Activated naive CD8-positive, alpha-beta T cell treated with anti-CD3 and anti-CD28 coated beads for 36 hours (primary cell): ENCODE measurements at regions not wholly inside any gene's neighbourhood (a gene's known extent, or its start where the extent isn't known, plus 50 kb on each side); places are given as distances from the start of the nearest gene placed in this dataset.

Source experiments
- DNase-seq: peaks from one replicate; pipeline ENCODE4 v3.0.0; 2021
- H3K27ac Mint-ChIP-seq: one replicate; pipeline ENCODE4 v1.8.0; 2022; ENCODE audit warnings: mild to moderate bottlenecking, moderate library complexity, mixed read lengths
- H3K27me3 Mint-ChIP-seq: one replicate; pipeline ENCODE4 v1.8.0; 2022; ENCODE audit warnings: mild to moderate bottlenecking, mixed read lengths
- H3K36me3 Mint-ChIP-seq: one replicate; pipeline ENCODE4 v1.8.0; 2021; ENCODE audit warnings: mild to moderate bottlenecking, mixed read lengths
- H3K4me1 Mint-ChIP-seq: one replicate; pipeline ENCODE4 v1.8.0; 2021; ENCODE audit warnings: mixed read lengths
- H3K4me3 Mint-ChIP-seq: one replicate; pipeline ENCODE4 v1.8.0; 2022; ENCODE audit warnings: mild to moderate bottlenecking, moderate library complexity, mixed read lengths
- H3K9me3 Mint-ChIP-seq: one replicate; pipeline ENCODE4 v1.8.0; 2022; ENCODE audit warnings: mixed read lengths

GRCh38 chr20:11777387-11778205 lies 140.1 kb upstream of the BTBD3 start:
- no peak overlapping the region for H3K27ac Mint-ChIP-seq
- no peak for DNase-seq
- no peaks in the 10 kb centered on the region for H3K36me3 Mint-ChIP-seq
- H3K9me3 Mint-ChIP-seq, result peaks cover 7% of the 10 kb centered on the region
- no peak overlapping the region for H3K4me3 Mint-ChIP-seq
- H3K27me3 Mint-ChIP-seq, result no peaks in the 10 kb centered on the region
- H3K4me1 Mint-ChIP-seq, result no peaks in the 10 kb centered on the region

GRCh38 chr20:11778206-11778570 lies 139.5 kb upstream of the BTBD3 start:
- no peak overlapping the region for H3K27ac Mint-ChIP-seq
- H3K9me3 Mint-ChIP-seq, result peaks cover 2% of the 10 kb centered on the region
- no peaks in the 10 kb centered on the region for H3K4me1 Mint-ChIP-seq
- H3K36me3 Mint-ChIP-seq, result no peaks in the 10 kb centered on the region
- H3K4me3 Mint-ChIP-seq, result no peak overlapping the region
- DNase-seq, result no peak
- H3K27me3 Mint-ChIP-seq, result no peaks in the 10 kb centered on the region

DNA sequence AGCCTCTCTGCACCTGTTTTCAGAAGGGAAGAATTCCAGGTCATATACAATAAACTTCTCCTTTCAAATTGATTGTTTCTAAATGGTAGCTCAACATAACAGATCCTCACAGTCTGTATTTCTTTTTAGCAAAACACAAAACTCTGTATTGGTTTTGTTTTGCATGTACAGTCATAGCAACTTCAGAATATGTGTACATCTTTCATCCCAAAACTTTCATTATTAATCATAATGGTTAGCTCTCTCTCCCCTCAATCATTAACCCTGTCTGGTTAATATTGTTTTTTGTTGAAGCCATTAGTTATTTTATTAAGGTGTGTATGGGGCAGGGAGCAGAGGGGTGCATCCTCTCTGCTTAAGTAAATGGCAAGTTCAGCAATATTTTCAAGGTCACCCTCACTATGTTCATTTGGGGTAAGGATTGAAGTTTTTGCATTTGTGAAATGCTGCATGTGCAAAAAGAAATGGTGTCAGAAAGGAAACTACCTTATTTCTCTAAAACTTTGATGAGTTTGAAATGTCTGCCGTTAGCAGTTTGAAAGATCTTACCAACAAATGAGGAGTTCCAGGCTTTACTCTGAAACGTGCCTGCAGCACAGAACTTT lies 136.8 kb upstream of the BTBD3 start:
- H3K4me1 Mint-ChIP-seq, result peaks cover 5% of the 10 kb centered on the region
- H3K9me3 Mint-ChIP-seq, result no peaks in the 10 kb centered on the region
- no peak overlapping the region for H3K27ac Mint-ChIP-seq
- H3K4me3 Mint-ChIP-seq, result no peak overlapping the region
- H3K27me3 Mint-ChIP-seq, result peaks cover 6% of the 10 kb centered on the region
- no peak for DNase-seq
- no peaks in the 10 kb centered on the region for H3K36me3 Mint-ChIP-seq

DNA sequence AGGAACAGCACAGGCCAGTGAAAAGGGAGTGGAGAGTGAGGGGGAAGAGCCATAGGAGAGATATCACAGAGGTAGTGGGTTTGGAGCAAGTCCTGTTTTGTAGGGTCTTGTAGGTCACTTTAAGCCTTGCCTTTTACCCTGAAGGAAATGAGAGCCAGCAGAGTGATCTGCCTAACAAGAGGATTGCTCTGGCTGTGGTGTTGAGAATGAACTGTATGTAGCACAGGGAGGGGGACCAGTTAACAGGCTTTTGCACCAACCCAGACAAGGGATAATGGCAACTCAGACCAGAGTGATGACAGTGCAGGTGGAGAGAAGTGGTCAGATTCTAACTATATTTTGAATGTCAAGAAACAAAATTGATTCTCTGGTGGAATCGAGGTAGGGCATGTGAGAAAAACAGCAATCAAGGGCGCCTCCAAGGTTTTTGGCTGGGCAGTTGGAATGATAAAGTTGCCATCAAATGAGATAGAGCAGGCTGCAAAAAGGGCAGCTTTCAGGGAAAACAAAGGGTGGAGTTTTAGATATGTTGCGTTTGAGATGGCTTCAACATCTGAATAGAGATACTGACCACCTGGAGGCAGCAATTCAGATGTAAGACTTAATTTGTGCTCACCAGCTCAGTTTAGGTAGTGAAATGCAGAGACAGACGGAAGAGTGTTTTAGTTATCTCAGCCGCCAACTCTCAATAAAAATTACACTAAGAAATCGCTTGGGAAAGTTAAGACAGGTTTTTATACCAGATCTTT lies 134.4 kb upstream of the BTBD3 start:
- no peaks in the 10 kb centered on the region for H3K36me3 Mint-ChIP-seq
- H3K27me3 Mint-ChIP-seq, result peaks cover 6% of the 10 kb centered on the region
- H3K9me3 Mint-ChIP-seq, result peaks cover 2% of the 10 kb centered on the region
- peaks cover 5% of the 10 kb centered on the region for H3K4me1 Mint-ChIP-seq
- no peak for DNase-seq
- no peak overlapping the region for H3K4me3 Mint-ChIP-seq
- no peak overlapping the region for H3K27ac Mint-ChIP-seq

DNA sequence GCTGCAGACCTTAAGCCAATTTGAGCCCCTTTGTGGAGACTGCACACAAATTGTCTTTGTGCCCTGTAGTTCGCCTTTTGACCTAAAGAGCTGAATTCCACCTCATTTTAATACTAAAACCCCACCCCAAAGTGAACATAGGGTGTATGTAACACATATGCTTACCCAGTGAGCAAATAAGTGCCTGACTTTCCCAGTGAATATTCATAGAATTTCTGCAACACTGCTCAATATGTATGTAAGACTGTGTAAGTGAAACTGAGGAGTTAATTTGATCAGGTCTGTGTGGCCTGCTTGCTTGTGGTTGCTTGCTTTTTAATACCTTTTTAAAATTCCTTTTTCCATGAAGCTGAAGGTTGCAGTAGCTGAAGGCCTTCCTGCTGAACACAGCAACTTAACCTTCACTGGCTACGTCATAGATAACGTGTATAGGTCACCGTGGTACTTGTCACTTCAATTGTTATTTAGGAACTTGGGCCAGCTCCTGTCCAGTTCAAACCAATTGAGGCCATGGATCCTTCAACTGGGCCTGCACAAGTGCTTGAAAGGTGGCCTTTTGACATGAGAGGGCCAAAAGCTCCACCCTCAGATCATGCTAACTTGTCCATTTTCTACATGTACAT lies 131.7 kb upstream of the BTBD3 start:
- no peaks in the 10 kb centered on the region for H3K36me3 Mint-ChIP-seq
- no peak overlapping the region for H3K4me3 Mint-ChIP-seq
- H3K9me3 Mint-ChIP-seq, result peaks cover 2% of the 10 kb centered on the region
- peaks cover 6% of the 10 kb centered on the region for H3K27me3 Mint-ChIP-seq
- H3K4me1 Mint-ChIP-seq, result peaks cover 5% of the 10 kb centered on the region
- no peak for DNase-seq
- H3K27ac Mint-ChIP-seq, result no peak overlapping the region

DNA sequence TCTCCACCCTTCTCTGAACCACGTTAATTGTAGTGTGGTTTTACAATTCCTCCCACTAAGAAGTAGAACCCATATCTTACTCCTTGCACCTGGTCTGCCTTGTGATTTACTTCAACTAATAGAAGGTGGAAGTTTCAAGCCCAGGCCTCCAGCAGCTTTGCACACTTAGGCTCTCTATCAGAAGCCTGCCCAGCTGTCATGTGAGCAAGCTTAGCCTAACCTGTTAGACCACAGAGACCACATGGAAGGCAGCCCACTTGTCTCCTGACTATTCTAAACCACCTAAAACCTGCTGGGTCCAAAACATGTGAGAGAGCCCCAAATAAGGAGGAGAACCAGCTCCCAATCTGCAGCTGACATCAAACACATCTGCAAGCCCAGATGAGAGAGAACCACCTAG lies 127.6 kb upstream of the BTBD3 start:
- H3K4me1 Mint-ChIP-seq, result peaks cover 5% of the 10 kb centered on the region
- H3K36me3 Mint-ChIP-seq, result no peaks in the 10 kb centered on the region
- H3K27ac Mint-ChIP-seq, result no peak overlapping the region
- no peak for DNase-seq
- no peaks in the 10 kb centered on the region for H3K27me3 Mint-ChIP-seq
- peaks cover 2% of the 10 kb centered on the region for H3K9me3 Mint-ChIP-seq
- no peak overlapping the region for H3K4me3 Mint-ChIP-seq

GRCh38 chr20:11791316-11791715 lies 126.4 kb upstream of the BTBD3 start:
- Mint-ChIP-seq H3K9me3 (peaks cover 2% of the 10 kb centered on the region), H3K36me3 (no peaks in the 10 kb centered on the region), H3K4me3 (no peak overlapping the region), H3K4me1 (no peaks in the 10 kb centered on the region), H3K27ac (no peak overlapping the region), H3K27me3 (no peaks in the 10 kb centered on the region)
- DNase-seq, result no peak

DNA sequence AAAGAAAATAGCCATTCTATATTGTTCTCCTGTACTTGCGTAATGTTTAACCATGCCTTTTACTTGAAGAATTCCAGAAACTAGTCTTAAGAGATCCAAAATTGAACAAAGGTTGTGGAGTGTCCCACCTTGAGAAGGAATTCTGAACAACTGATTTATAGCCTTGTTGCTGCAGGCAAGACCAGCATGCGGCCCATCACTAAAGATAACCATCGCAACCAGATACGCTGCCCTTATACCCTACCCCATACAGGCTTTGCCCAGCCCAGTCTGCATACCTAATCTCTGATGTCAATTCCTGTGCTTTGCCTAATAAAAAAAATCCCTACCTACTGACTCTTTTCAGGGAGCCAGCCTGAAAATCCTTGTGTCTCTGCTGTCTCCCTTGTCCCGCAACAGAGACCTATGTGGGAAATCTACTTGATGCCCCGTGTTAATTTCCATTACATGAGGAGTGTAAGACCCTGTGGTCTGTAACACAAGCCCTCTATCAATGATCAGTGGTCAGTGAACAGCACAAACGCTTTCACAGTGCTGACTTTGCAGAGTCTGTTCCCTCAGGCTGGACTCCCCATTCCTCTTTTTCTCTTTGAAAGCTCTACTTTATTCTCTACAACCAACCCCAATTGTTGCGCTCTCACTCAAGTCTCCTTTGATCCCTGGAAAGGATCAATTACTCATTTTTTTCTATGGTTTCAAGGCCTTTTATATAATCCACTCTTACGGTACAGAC lies 125.7 kb upstream of the BTBD3 start:
- H3K4me1 Mint-ChIP-seq, result no peaks in the 10 kb centered on the region
- no peaks in the 10 kb centered on the region for H3K9me3 Mint-ChIP-seq
- H3K27me3 Mint-ChIP-seq, result no peaks in the 10 kb centered on the region
- no peak overlapping the region for H3K27ac Mint-ChIP-seq
- H3K4me3 Mint-ChIP-seq, result no peak overlapping the region
- no peaks in the 10 kb centered on the region for H3K36me3 Mint-ChIP-seq
- no peak for DNase-seq

DNA sequence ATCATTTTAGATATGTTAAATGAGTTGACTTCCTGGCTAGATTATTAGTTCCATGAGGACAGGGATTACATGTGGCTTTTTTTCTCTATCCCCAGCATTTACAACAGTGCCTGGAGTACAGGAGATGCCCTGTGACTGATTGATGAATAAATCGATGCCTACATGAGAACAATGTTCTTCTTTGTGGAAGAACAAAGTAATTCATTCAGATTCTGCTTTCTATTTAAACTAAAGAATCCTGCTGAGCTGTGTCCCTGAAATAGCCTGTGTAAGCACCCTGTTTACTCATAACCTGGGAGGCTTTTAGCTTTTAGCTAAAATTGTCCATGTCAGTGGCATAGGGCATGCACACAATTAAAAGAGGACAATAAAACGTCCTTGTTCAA lies 125.1 kb upstream of the BTBD3 start:
- Mint-ChIP-seq H3K4me3 (no peak overlapping the region), H3K27ac (no peak overlapping the region), H3K36me3 (no peaks in the 10 kb centered on the region), H3K27me3 (no peaks in the 10 kb centered on the region), H3K4me1 (no peaks in the 10 kb centered on the region), H3K9me3 (no peaks in the 10 kb centered on the region)
- no peak for DNase-seq

GRCh38 chr20:11794525-11794924 lies 123.2 kb upstream of the BTBD3 start:
- DNase-seq, result no peak
- no peaks in the 10 kb centered on the region for H3K9me3 Mint-ChIP-seq
- H3K4me1 Mint-ChIP-seq, result no peaks in the 10 kb centered on the region
- H3K4me3 Mint-ChIP-seq, result no peak overlapping the region
- H3K27ac Mint-ChIP-seq, result no peak overlapping the region
- H3K27me3 Mint-ChIP-seq, result no peaks in the 10 kb centered on the region
- no peaks in the 10 kb centered on the region for H3K36me3 Mint-ChIP-seq

- DNase-seq, result no peak
- H3K4me3 Mint-ChIP-seq, result no peak overlapping the region
- no peaks in the 10 kb centered on the region for H3K27me3 Mint-ChIP-seq
- no peaks in the 10 kb centered on the region for H3K36me3 Mint-ChIP-seq
- H3K4me1 Mint-ChIP-seq, result no peaks in the 10 kb centered on the region
- H3K27ac Mint-ChIP-seq, result no peak overlapping the region
- no peaks in the 10 kb centered on the region for H3K9me3 Mint-ChIP-seq
Measured at GRCh38 chr20:11795071-11795615, 122.5 kb upstream of the BTBD3 start.

- Mint-ChIP-seq H3K27ac (no peak overlapping the region), H3K9me3 (no peaks in the 10 kb centered on the region), H3K4me3 (no peak overlapping the region), H3K4me1 (no peaks in the 10 kb centered on the region), H3K36me3 (no peaks in the 10 kb centered on the region), H3K27me3 (no peaks in the 10 kb centered on the region)
- no peak for DNase-seq
Measured at GRCh38 chr20:11796026-11796425, 121.7 kb upstream of the BTBD3 start.

- DNase-seq, result no peak
- H3K4me3 Mint-ChIP-seq, result no peak overlapping the region
- H3K4me1 Mint-ChIP-seq, result no peaks in the 10 kb centered on the region
- no peaks in the 10 kb centered on the region for H3K9me3 Mint-ChIP-seq
- no peak overlapping the region for H3K27ac Mint-ChIP-seq
- no peaks in the 10 kb centered on the region for H3K27me3 Mint-ChIP-seq
- no peaks in the 10 kb centered on the region for H3K36me3 Mint-ChIP-seq
Measured at GRCh38 chr20:11797156-11797555, 120.5 kb upstream of the BTBD3 start.

DNA sequence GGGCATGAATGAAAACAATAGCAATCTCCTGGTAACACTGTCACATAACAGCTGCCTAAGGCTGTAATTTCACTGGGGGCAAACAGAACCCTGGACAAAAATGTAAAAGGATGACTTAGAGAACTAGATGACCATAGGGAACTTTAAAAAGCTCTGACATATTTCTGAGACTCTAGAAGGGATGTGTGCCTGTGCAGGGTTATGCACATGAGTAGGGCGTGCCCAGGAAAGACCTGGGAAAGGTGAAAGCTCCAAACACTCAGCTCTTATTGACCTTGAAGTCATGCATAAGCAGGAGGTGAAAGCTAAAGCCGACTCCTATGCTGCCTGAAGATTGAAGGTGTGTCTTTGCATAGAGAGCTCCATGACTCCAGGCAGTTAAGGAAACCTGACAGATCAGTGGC lies 118.4 kb upstream of the BTBD3 start:
- H3K27me3 Mint-ChIP-seq, result no peaks in the 10 kb centered on the region
- H3K36me3 Mint-ChIP-seq, result no peaks in the 10 kb centered on the region
- H3K4me1 Mint-ChIP-seq, result no peaks in the 10 kb centered on the region
- H3K9me3 Mint-ChIP-seq, result no peaks in the 10 kb centered on the region
- DNase-seq, result no peak
- no peak overlapping the region for H3K4me3 Mint-ChIP-seq
- no peak overlapping the region for H3K27ac Mint-ChIP-seq
